HG03469 (cell line): ENCODE measurements at regions not wholly inside any gene's neighbourhood (a gene's known extent, or its start where the extent isn't known, plus 50 kb on each side); places are given as distances from the start of the nearest gene placed in this dataset.
"Not testable (repeated sequence)": the region's sequence is repeated elsewhere in the genome, so short reads cannot be mapped to it uniquely, and the experiment has no call there.

Experiments used
- ATAC-seq: cut with Tn5 transposase; IDR thresholded peaks from one replicate; pipeline ENCODE4 v1.9.1; 2021; ENCODE audit warnings: mild to moderate bottlenecking, moderate library complexity, moderate number of reproducible peaks; ENCODE audit not compliant: unreplicated experiment

DNA sequence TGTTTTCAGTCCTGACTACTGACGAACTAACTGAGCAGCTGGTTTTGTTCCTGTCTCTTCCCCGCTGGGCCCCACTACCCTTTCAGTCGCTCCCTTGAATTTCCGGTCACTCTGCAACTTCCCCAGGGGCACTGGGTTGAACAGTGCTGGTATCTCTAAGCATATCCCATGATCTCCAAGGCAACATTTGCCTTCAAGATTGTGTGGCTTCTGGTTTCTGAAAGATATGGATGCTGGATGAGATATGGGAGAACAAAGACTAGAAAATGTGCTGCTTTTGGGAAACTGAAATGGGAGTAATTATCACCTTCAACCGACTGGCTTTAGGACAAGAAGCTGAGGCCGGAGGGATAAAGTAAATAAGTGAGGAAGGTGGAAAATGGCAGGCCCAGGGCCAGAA is 258.2 kb upstream of the PIK3R1 start:
- no peak for ATAC-seq

DNA sequence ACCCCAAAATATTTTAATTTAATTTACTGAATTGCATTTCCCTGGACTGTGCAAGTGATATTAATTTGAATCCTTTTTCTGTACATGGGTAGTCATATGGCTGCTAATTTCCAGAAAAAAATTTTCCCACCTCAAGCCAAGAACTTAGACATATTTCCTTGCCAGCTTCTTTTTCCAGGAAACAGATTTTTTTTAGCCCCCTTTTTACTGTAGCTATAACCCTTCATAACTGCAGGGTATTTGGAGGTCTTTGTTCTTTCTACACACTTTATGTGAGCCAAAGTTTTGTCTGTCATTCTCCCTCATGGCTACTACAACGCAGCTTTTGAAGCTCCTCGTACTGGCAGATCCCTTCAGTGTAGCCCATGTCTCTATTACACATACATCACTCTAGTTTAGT is 261.2 kb upstream of the PIK3R1 start:
- ATAC-seq = no peak

DNA sequence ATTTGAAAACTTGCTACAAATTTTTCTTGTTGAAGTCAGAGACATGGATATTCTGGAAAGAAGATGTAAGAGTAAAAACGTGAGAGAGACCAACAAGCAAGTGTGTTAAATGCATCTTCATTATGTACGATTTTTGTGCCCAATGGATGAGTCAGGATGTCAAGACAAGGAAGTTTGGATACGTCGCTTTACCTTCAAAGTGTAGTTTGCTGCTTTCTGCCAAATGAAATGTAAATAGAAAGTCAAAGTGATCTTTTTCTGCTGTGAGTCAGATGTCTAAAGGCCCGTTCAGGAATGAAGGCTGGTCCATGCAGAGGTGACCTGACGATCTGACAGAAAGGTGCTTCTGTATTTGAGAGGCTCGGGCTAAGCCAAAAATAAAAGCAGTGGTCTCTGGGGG is 273.1 kb upstream of the PIK3R1 start:
- ATAC-seq = no peak

DNA sequence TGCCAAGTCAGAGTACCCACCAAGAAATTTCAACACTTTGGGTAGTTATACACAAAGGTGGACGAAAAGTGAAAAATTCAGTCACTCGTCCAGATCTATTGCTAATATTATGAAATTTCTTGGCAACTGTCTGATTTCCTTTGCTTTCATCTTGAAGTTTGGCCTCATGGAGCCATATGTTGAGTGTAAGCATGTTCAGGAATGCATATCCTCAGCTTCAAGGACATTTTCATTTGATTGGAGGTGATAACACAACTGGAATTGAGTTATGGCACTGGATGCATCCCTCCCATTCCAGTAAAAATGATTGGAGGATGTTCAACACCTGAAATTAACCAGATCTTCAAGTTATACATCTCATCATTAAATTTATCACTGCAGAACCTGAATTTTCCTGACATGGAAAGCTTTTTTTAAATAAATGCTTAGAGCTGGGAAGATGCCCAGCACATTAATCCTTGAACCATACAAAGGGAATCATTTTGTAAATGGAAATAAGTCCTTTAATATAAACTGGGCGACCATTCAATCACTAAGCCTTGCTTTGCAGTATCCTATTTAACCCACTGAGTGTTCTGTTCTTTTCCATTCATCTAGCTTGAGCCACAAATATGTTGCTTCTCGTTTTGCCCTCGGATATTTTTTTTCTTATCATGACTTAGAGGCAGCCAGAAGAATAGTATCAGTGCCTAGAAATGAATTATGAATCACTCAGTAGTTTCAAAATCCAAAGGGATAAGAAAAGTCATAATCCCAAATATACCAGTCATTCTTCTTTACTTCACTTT is 273.7 kb upstream of the PIK3R1 start:
- no peak for ATAC-seq

DNA sequence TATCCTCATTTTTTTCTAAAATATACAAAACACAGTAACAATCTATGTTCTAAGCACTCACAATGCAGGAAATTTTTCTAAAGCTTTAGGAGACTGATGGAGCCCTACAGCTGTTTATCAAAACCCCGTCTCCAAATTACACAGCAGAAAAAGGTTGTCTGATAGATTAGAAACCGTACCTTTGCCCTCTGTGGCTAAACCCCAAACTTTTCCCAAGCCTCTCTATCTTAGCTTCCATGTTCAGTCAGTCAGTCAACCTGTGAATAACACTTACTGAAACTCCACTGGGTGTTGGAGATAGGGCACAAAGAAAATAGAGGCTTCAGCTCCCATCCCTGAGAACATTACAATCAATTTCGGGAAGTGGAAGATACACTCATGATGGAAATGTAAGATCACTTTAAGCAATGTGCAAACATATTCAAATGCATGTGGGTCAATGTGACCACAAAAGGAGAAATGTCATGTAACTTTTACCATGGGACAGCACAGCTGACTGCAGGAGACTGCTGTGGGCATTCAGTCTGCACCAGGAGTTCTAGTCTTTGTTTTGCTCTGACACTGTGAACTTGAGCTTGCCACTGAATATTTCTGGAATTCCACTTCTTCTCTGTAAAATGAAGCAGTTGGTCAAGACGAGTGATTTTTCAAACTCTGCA is 279.5 kb upstream of the PIK3R1 start:
- ATAC-seq = no peak

DNA sequence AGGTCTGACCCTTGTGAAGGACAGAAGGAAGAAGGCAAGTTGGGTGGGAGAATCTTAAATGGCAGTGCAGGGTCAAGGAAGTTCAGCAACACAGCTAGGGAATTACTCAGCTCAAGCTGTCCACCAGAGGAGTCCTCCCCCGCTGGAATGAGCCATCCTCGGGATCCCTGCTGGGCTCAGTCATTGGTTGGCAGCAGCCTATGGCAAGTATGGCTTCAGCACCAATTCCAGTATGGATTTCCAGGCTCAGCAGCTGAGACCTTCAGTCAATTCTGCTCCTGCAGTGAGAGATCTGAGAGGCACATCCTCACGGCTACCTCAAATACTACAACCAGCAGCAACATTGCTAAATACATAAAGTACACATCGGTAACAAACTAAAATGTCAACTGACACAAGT is 280.6 kb upstream of the PIK3R1 start:
- no peak for ATAC-seq

DNA sequence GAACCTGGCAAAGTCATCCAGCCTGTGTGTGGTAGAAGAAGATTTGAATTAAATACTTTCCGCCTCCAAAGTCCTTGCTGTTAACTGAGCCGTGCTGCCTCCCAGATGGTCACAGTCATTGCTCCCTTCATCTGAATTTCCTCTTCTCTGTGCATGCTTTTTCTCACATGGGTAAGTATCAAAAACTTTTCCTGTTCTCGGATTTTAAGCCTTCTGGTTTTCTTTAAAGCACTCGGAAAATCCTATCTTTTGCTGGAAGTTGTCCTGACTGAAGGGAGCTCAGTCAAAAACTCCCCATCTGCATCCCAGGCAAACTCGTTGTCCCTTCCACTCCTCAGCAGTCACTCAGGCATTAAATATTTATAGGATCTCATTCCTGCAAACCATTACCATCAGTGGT is 290.0 kb upstream of the PIK3R1 start:
- no peak for ATAC-seq

DNA sequence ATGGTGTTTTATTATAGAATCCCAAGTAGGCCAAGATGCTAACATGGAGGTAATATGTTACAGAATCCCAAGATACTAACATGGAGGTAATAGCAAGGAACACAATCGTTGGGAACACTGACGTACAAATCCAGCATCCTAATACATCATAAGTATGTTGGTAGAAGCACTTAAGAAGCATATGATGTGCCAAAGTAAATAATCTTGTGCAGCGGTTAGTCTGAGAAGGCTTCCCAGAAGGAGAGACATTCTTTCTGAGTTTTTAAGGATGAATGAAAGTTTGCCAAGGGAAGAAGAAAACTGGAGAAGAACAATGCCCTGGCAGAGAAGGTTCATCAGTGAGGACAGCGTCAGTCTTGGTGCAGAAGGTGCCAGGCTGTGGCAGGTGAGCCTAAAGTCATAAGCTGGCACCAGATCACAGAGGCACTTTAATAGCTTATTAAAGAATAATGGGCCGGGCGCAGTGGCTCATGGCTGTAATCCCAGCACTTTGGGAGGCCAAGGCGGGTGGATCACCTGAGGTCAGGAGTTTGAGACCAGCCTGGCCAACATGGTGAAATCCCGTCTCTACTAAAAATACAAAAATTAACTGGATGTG is 294.5 kb upstream of the PIK3R1 start:
- ATAC-seq = no peak

DNA sequence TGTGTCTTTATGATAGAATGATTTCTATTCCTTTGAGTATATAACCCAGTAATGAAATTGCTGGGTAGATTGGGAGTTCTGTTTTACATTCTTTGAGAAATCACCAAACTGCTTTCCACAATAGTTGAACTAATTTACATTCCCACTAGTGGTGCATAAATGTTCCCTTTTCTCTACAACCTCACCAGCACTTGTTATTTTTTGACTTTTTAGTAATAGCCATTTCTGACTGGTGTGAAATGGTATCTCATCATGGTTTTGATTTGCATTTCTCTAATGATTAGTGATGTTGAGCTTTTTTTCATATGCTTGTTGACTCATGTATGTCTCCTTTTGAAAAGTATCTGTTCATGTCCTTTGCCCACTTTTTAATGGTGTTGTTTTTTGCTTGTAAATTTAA is 296.0 kb upstream of the PIK3R1 start:
- not testable (repeated sequence) for ATAC-seq

DNA sequence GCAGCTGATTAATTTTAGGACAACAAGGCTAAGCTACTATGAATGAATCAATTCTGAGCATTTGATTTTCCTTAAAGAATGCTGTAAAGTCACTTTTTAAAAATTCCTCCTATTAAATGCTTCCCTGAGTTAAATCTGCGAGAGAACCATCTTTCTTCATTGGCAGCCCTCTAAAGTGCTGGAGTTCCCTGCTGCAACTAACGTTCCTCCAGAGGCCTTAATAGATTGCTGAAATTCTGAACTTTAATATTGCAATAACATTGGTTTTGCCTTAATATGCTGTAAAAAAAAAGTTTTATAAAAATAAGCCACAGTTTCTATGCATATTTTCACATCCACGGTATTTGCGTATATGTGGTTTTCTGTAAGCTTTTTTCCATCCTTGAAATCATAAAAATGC is 298.0 kb upstream of the PIK3R1 start:
- no peak for ATAC-seq

DNA sequence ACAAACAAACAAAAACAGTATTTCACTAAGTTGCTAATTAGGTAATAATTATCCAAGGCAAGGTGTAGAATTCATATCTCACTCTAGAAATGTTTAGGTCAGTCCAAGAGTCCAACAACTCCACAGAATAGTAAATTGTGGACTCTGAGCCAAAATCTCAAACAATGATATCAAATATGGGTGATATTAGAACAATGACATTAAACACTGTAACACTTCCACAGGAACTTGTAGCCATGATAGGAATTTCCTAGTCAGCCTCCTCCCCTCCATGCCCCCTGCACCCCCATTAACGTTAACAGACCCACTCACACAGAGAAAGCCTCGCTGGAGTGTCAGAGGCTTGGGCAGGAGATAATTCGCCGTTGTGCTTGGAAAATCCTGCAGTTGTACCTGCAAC is 305.0 kb upstream of the PIK3R1 start:
- no peak for ATAC-seq

DNA sequence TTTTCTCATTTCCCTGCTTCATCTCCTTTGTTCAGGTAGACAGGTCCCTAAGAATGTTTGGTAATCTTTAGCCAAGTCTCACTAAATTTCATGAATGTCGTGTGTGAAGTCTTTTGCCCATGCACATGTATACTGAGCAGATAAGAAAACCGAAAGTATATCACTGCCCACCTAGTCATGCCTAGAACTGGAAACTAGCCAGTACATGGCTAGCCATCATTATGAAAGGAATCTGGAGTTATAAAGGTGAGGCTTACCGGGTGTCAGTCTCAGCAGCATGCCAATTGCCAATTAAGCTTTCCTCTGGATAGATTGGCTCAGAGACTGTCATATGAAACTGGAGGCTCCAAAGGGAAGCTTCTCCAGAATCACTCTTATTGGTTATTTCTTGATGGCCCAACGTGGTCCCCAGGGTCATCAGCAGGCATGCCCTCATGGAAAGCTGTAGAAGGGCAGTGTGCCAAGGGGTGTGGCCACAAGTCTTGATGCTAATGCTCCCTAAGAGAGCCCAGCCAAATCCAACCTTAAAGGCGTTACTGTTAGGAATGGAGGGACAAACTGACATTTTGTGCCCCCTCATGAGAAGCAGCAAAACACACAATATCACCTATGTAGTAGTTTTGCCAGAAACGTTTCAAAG is 307.3 kb upstream of the PIK3R1 start:
- ATAC-seq = no peak

DNA sequence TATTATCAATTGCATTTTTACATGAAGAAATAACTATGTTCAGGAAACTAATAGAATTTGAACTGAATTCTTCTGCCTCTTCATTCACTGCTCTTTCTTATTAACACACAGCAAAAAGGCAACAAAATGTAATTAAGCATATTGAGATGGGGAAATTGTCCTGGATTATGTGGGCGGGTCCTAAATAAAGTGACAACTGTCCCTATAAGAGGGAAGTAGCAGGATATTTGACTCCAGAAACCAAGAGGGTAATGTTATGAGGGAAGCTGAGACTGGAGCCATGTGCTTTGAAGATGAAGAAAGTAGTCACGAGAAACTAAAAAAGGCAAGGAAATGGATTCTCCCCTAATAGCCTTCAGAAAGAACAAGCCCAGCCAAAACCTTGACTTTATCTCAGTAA is 311.2 kb upstream of the PIK3R1 start:
- no peak for ATAC-seq

DNA sequence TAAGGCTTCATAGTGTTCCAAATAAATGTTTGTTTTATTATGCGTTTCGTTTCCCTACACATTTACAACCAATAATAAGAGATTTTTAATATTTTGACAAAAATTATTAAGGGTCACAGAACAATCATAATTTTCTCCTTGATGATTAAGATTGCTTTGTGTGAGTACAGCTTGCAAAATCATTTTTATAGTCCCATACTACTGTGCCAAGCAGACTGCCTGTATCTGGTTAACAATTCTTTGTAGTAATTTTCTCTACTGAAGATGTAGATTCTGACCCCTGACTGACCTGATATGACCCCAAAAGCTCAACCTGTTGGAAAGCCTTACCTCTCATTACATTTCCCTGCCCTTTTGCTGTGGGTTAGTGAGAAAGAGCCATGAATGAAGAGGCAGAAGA is 311.9 kb upstream of the PIK3R1 start:
- ATAC-seq = no peak

DNA sequence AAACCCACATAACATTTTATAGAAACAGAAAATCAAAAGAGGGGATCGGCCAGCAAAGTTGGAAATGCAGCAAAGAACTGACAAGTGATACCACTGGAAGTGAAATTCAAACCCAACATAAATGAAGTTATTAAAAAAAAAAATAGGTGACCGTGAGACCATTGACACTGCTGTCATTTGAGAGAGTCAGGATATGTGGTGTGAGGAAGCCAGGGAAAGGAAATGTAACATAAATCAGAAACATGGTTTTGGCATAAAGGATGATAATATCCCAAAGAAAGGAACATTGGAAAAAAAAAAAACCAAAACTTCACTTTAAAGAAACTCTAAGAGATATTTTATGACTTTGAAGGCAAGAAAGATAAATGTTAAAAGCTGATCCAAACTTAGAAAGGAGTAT is 312.4 kb upstream of the PIK3R1 start:
- no peak for ATAC-seq

DNA sequence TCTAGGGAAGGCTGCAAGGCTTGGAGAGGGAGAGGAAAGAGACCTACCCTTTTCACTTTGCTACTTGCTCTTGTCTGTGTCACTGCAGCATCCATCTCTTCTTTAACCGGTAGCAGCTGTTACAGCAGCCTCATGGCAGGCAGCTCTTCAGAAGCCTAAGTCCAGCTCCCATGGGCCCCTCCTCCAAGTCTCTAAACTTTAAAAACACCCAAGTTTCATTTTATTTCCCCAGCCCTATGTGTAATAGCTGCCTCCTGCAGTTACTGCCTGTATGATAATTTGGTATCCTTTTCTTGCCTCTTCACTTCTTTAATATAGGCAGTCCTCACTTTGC is 313.1 kb upstream of the PIK3R1 start:
- ATAC-seq = no peak

DNA sequence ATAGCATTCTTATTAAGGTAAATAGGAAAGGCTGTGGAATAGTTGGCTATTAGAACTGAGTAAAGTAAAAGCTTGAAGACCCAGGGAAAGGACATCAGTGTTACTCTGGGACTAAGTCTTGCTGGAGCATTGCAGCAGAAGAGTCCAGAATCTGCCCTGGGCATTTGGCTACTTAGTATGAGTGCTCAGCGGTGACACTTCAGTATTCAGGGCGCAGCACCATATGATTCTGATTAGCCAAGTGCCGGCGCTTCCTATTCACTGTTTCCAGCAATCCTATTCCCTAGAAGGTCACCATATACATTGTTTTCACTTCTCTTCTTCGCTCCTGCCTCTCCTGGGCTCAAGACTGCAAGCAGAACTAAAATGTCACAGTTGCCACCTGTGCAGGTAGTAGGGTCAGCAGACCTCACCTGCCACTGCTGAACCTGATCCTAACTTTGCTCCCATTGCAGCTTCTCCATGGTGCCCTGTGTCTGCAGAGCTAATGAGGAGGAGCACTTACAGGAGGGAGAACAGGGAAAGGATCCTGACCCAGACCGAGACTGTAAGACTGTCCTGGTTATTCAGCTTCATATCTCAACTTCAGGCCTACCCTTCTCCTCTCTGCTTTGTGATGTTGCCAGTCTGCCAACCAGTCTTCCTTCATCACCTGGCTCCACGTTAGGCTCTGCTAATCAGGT is 313.6 kb upstream of the PIK3R1 start:
- no peak for ATAC-seq

DNA sequence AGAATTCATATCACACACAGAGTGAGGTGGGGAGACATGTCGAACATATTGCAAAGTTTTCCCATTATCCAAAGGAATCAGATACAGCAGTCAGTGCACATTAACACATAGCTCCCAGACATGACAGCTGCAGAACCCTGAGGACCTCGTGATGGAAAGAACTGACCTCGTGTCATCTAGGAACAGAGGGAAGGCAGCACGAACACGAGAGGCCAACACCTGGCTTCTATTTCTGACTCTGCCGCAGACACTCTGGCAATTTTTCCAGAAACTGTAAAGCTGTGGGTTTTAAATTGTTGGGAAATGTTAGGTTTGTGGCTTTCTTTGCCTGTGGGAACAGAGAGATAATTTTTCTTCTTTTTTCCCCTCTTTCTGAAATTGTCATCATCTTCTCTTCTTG is 315.0 kb upstream of the PIK3R1 start:
- ATAC-seq = no peak

DNA sequence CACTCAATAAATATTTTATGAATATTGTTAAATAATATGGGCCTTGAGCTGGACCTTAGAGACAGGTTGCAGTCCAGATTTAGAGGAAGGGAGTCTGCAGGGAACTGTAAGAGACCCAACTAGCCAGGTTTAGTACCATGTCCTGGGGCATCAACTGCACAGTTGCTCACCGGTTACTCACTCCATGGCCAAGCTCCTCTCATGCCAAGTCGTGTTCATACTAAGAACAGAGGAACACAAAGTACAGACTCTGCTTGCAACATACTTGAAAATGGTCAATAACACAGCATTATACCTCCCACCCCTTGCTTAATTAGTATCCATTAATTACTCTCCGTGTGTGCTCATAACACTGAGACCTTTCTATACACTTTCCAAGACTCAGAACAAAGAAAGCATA is 317.6 kb upstream of the PIK3R1 start:
- ATAC-seq = no peak

DNA sequence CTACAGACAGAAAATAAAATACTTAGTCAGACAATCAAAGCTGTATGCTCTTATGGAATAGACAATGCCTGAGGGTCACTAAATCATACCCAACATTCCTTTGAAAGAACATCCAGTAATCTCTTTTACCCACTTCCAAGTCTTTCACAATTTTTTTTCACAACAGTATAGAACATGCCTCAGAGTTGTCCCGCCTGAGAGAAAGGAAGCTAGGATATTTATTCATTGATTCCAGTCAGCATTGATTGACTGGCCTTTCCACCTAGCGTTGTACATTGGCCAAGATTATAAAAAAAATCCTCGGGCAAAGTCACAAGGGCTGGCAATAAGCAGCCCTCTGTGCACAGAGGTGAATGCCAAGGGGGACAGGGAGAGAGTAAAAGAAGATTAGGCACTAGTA is 318.1 kb upstream of the PIK3R1 start:
- ATAC-seq = no peak

DNA sequence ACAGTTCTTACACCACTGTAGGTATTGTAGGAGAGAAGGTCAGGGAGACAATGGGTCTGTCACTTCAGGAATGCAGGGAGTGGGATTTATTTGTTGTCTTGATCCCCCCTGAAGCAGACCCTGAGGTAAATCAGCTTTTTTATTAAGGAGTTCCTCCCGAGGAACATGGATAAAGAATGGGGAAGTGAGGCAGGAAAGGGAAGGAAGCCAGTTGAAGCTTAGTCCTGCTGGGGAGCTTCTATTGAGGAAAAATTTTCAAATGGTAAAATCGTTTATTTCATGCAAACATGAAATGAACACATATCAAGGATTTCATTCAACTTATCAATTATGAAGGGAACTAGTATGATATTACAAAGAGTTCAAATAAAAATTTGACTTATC is 318.6 kb upstream of the PIK3R1 start:
- no peak for ATAC-seq
